ENCODE measurements at regions not wholly inside any gene's neighbourhood (a gene's known extent, or its start where the extent isn't known, plus 50 kb on each side); places are given as distances from the start of the nearest gene placed in this dataset.
"Not testable (repeated sequence)": the region's sequence is repeated elsewhere in the genome, so short reads cannot be mapped to it uniquely, and the experiment has no call there.

GRCh38 chr17:13659051-13659450 is 57.3 kb upstream of the HS3ST3A1 start:
- not testable (repeated sequence) for DNase-seq (ENCODE audit: low read depth in 2 of 2)

- no peak for DNase-seq (ENCODE audit: low read depth in 2 of 2)
Observed at GRCh38 chr17:13665872-13666635, 64.3 kb upstream of the HS3ST3A1 start.

- no peak for DNase-seq (ENCODE audit: low read depth in 2 of 2)
Observed at GRCh38 chr17:13671341-13671740, 69.6 kb upstream of the HS3ST3A1 start.

GRCh38 chr17:13671771-13672170 is 70.0 kb upstream of the HS3ST3A1 start:
- peak in 1 of 2 experiments; percentile 5 for DNase-seq (ENCODE audit: low read depth in 2 of 2)

GRCh38 chr17:13678361-13678760 is 76.6 kb upstream of the HS3ST3A1 start:
- no peak for DNase-seq (ENCODE audit: low read depth in 2 of 2)

- no peak for DNase-seq (ENCODE audit: low read depth in 2 of 2)
Observed at GRCh38 chr17:13678841-13679240, 77.1 kb upstream of the HS3ST3A1 start.

- DNase-seq (ENCODE audit: low read depth in 2 of 2): no peak
Observed at GRCh38 chr17:13688716-13689115, 87.0 kb upstream of the HS3ST3A1 start.

- no peak for DNase-seq (ENCODE audit: low read depth in 2 of 2)
Observed at GRCh38 chr17:13690806-13691205, 89.1 kb upstream of the HS3ST3A1 start.

GRCh38 chr17:13694934-13695333 is 93.2 kb upstream of the HS3ST3A1 start:
- no peak for DNase-seq (ENCODE audit: low read depth in 2 of 2)

GRCh38 chr17:13698832-13699231 is 97.1 kb upstream of the HS3ST3A1 start:
- no peak for DNase-seq (ENCODE audit: low read depth in 2 of 2)

- DNase-seq (ENCODE audit: low read depth in 2 of 2): no peak
Observed at GRCh38 chr17:13699261-13699660, 97.5 kb upstream of the HS3ST3A1 start.

GRCh38 chr17:13702266-13702665 is 100.5 kb upstream of the HS3ST3A1 start:
- no peak for DNase-seq (ENCODE audit: low read depth in 2 of 2)

- no peak for DNase-seq (ENCODE audit: low read depth in 2 of 2)
Observed at GRCh38 chr17:13704333-13704732, 102.6 kb upstream of the HS3ST3A1 start.

- no peak for DNase-seq (ENCODE audit: low read depth in 2 of 2)
Observed at GRCh38 chr17:13705221-13705620, 103.5 kb upstream of the HS3ST3A1 start.

- no peak for DNase-seq (ENCODE audit: low read depth in 2 of 2)
Observed at GRCh38 chr17:13721705-13722104, 120.0 kb upstream of the HS3ST3A1 start.

GRCh38 chr17:13725288-13725990 is 123.7 kb upstream of the HS3ST3A1 start:
- DNase-seq (ENCODE audit: low read depth in 2 of 2): no peak

- DNase-seq (ENCODE audit: low read depth in 2 of 2): no peak
Observed at GRCh38 chr17:13727441-13728171, 125.9 kb upstream of the HS3ST3A1 start.

GRCh38 chr17:13728781-13729180 is 127.1 kb upstream of the HS3ST3A1 start:
- no peak for DNase-seq (ENCODE audit: low read depth in 2 of 2)

- DNase-seq (ENCODE audit: low read depth in 2 of 2): no peak
Observed at GRCh38 chr17:13729466-13730134, 127.9 kb upstream of the HS3ST3A1 start.

- no peak for DNase-seq (ENCODE audit: low read depth in 2 of 2)
Observed at GRCh38 chr17:13734880-13735279, 133.2 kb upstream of the HS3ST3A1 start.

- no peak for DNase-seq (ENCODE audit: low read depth in 2 of 2)
Observed at GRCh38 chr17:13735444-13735843, 133.7 kb upstream of the HS3ST3A1 start.

- DNase-seq (ENCODE audit: low read depth in 2 of 2): no peak
Observed at GRCh38 chr17:13735861-13736260, 134.1 kb upstream of the HS3ST3A1 start.

Data from stimulated activated CD4-positive, alpha-beta T cell treated with anti-CD3 and anti-CD28 coated beads, Interleukin-12 subunit alpha, Interleukin-12 subunit beta, amount 100 ng/mL, for 24 hours (primary cell).